ENCODE measurements at regions not wholly inside any gene's neighbourhood (a gene's known extent, or its start where the extent isn't known, plus 50 kb on each side); places are given as distances from the start of the nearest gene placed in this dataset.

- H3K4me3 ChIP-seq: no peak overlapping the region
- TF ChIP-seq CTCF (IDR thresholded peaks at IDR 0.05): no peak
- H3K36me3 ChIP-seq: no peaks in the 10 kb centered on the region
- H3K9me3 ChIP-seq: no peaks in the 10 kb centered on the region
- DNase-seq (ENCODE audit: low spot score): no peak
- no peaks in the 10 kb centered on the region for H3K27me3 ChIP-seq
- no peaks in the 10 kb centered on the region for H3K4me1 ChIP-seq
- H3K27ac ChIP-seq: no peak overlapping the region
These were observed 259.5 kb downstream of the BRD1 start for GRCh38 chr22:49567899-49568750.

- DNase-seq (ENCODE audit: low spot score): no peak
- no peak overlapping the region for H3K4me3 ChIP-seq
- H3K27me3 ChIP-seq: no peaks in the 10 kb centered on the region
- no peaks in the 10 kb centered on the region for H3K9me3 ChIP-seq
- no peak overlapping the region for H3K27ac ChIP-seq
- no peaks in the 10 kb centered on the region for H3K36me3 ChIP-seq
- TF ChIP-seq CTCF (IDR thresholded peaks at IDR 0.05): no peak
- H3K4me1 ChIP-seq: no peaks in the 10 kb centered on the region
These were observed 261.0 kb downstream of the BRD1 start for GRCh38 chr22:49566693-49567092.

GRCh38 chr22:49566141-49566541 lies 261.5 kb downstream of the BRD1 start:
- no peaks in the 10 kb centered on the region for H3K27me3 ChIP-seq
- DNase-seq (ENCODE audit: low spot score): no peak
- no peak overlapping the region for H3K4me3 ChIP-seq
- no peaks in the 10 kb centered on the region for H3K36me3 ChIP-seq
- H3K27ac ChIP-seq: no peak overlapping the region
- H3K4me1 ChIP-seq: no peaks in the 10 kb centered on the region
- H3K9me3 ChIP-seq: no peaks in the 10 kb centered on the region
- TF ChIP-seq CTCF (IDR thresholded peaks at IDR 0.05): no peak

- Histone ChIP-seq H3K36me3 (no peaks in the 10 kb centered on the region), H3K9me3 (no peaks in the 10 kb centered on the region), H3K27me3 (no peaks in the 10 kb centered on the region), H3K27ac (no peak overlapping the region), H3K4me1 (no peaks in the 10 kb centered on the region), H3K4me3 (no peak overlapping the region)
- no peak for DNase-seq (ENCODE audit: low spot score)
- TF ChIP-seq CTCF (IDR thresholded peaks at IDR 0.05): no peak
These were observed 262.2 kb downstream of the BRD1 start for GRCh38 chr22:49565516-49565855.

- no peak for TF ChIP-seq CTCF (IDR thresholded peaks at IDR 0.05)
- no peak for DNase-seq (ENCODE audit: low spot score)
- H3K36me3 ChIP-seq: no peaks in the 10 kb centered on the region
- no peak overlapping the region for H3K27ac ChIP-seq
- H3K4me3 ChIP-seq: no peak overlapping the region
- no peaks in the 10 kb centered on the region for H3K9me3 ChIP-seq
- H3K27me3 ChIP-seq: no peaks in the 10 kb centered on the region
- no peaks in the 10 kb centered on the region for H3K4me1 ChIP-seq
These were observed 262.8 kb downstream of the BRD1 start for GRCh38 chr22:49564666-49565515.

All from right atrium auricular region (tissue), 2 donors.